Keratinocyte (primary cell): ENCODE measurements at regions not wholly inside any gene's neighbourhood (a gene's known extent, or its start where the extent isn't known, plus 50 kb on each side); places are given as distances from the start of the nearest gene placed in this dataset.

Experiments
- CTCF ChIP-seq, 3 experiments: IDR thresholded peaks in 1 of 3; conservative IDR thresholded peaks in 1 of 3; optimal IDR thresholded peaks in 1 of 3; 2 replicates in 2 of 3; 3 replicates in 1 of 3; pipeline versions ENCODE3 to v1.5.1; 2011; ENCODE audit warnings: low read length in 3 of 3, mild to moderate bottlenecking in 3 of 3, moderate library complexity in 2 of 3, control low read depth in 1 of 3, inconsistent platforms in 1 of 3; ENCODE audit not compliant: insufficient read depth in 2 of 3; ENCODE audit errors: extremely low read depth in 1 of 3
- EZH2 ChIP-seq: IDR thresholded peaks from one replicate; pipeline ENCODE4 v1.6.1; 2012; ENCODE audit warnings: inconsistent platforms, mild to moderate bottlenecking, low read length, moderate library complexity

- TF ChIP-seq CTCF (optimal IDR thresholded peaks at IDR 0.05 in 1 of 3, IDR thresholded peaks at IDR 0.05 in 1 of 3, conservative IDR thresholded peaks at IDR 0.05 in 1 of 3; ENCODE audit: extremely low read depth in 1 of 3, insufficient read depth in 2 of 3, low read length in 3 of 3) (no peak), EZH2 (no peak)
These were observed 114.9 kb upstream of the SLC25A48 start for GRCh38 chr5:135719428-135720063.
